ENCODE measurements at regions not wholly inside any gene's neighbourhood (a gene's known extent, or its start where the extent isn't known, plus 50 kb on each side); places are given as distances from the start of the nearest gene placed in this dataset.

DNA sequence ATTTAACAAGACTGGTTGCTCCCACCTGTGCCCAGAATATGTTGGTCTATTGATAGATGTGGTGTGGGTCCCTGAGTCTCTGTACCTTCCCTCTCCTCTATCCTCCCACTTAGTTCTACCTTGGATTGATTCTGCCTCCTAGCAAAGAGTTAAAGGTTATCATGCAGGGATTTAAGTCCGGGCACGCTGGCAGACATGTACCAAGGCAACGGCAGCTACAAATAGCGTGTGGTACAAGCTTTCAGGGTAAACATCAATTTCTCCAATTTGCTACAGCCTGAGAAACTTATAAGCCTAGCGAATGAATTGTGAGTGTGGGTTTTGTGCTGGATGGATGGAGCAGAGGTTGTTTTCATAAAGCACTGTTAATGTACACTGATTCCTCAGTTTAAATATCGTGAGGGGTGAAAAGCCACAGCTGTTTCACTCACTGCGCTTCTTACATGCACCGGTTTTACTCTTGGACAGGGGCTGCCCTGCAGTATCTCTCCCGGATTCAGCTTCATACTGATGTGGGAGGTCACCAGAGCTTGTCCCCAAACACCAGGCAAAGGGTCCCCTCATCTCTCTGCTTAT lies 289.8 kb downstream of the ICOS start:
- TF ChIP-seq, protein P1, sequence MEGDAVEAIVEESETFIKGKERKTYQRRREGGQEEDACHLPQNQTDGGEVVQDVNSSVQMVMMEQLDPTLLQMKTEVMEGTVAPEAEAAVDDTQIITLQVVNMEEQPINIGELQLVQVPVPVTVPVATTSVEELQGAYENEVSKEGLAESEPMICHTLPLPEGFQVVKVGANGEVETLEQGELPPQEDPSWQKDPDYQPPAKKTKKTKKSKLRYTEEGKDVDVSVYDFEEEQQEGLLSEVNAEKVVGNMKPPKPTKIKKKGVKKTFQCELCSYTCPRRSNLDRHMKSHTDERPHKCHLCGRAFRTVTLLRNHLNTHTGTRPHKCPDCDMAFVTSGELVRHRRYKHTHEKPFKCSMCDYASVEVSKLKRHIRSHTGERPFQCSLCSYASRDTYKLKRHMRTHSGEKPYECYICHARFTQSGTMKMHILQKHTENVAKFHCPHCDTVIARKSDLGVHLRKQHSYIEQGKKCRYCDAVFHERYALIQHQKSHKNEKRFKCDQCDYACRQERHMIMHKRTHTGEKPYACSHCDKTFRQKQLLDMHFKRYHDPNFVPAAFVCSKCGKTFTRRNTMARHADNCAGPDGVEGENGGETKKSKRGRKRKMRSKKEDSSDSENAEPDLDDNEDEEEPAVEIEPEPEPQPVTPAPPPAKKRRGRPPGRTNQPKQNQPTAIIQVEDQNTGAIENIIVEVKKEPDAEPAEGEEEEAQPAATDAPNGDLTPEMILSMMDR (IDR thresholded peaks at IDR 0.05 in 2 of 3, conservative IDR thresholded peaks at IDR 0.05 in 1 of 3; ENCODE audit: borderline replicate concordance in 1 of 3, insufficient read depth in 1 of 3, low read depth in 2 of 3, low read length in 2 of 3) = no peak
- no peak for TF ChIP-seq CEBPB (IDR thresholded peaks at IDR 0.05; ENCODE audit: low read depth)
